IMR-90 (cell line): ENCODE measurements at regions not wholly inside any gene's neighbourhood (a gene's known extent, or its start where the extent isn't known, plus 50 kb on each side); places are given as distances from the start of the nearest gene placed in this dataset.

Experiments
- ATAC-seq: fragments of 200-7000 bp; cut with Tn5 transposase; 2 replicates; pipeline ENCODE4 v1.9.1; 2020; ENCODE audit warnings: low read depth, mild to moderate bottlenecking, moderate library complexity
- BruUV-seq: library from RNA; stranded (reverse); fragments of 400-500 nt; replicated peaks from 2 replicates; lab custom pipeline; 2021; lab: Mats Ljungman, UMichigan
- CTCF ChIA-PET: fragments of 300-600 bp; formaldehyde crosslinking; extraction: SDS; loops from one replicate; lab custom pipeline; 2021; ENCODE audit warnings: antibody characterized with exemption; lab: Yijun Ruan, JAX
- POLR2A ChIA-PET: fragments of 300-600 bp; sonication (Branson Sonifier 250); formaldehyde crosslinking; loops from one replicate; lab custom pipeline; 2022; ENCODE audit warnings: antibody characterized with exemption; ENCODE audit not compliant: unreplicated experiment; lab: Charles Lee
- DNase-seq: peaks from one replicate; pipeline ENCODE4 v3.0.0; 2013
- H2AFZ ChIP-seq: replicated peaks from 2 replicates; pipeline ENCODE3; 2013; ENCODE audit warnings: low read length, mild to moderate bottlenecking; ENCODE audit not compliant: poor library complexity
- H2AK5ac ChIP-seq: 2 replicates; pipeline ENCODE4 v1.6.1; 2013; ENCODE audit warnings: low read depth, low read length, inconsistent platforms
- H2AK9ac ChIP-seq: replicated peaks from 2 replicates; pipeline ENCODE3; 2013; ENCODE audit warnings: mild to moderate bottlenecking, low read depth, low read length, moderate library complexity; ENCODE audit not compliant: poor library complexity
- H2BK120ac ChIP-seq: 2 replicates; pipeline ENCODE4 v1.6.1; 2013; ENCODE audit warnings: low read depth, low read length, inconsistent platforms
- H2BK15ac ChIP-seq: 3 replicates; pipeline ENCODE4 v1.6.1; 2013; ENCODE audit warnings: low read depth, low read length, inconsistent platforms
- H2BK20ac ChIP-seq: 2 replicates; pipeline ENCODE4 v1.6.1; 2013; ENCODE audit warnings: low read depth, mild to moderate bottlenecking, inconsistent platforms, low read length, moderate library complexity
- H2BK5ac ChIP-seq: 2 replicates; pipeline ENCODE4 v1.6.1; 2013; ENCODE audit warnings: mild to moderate bottlenecking, low read depth, low read length, inconsistent platforms; ENCODE audit not compliant: poor library complexity, severe bottlenecking
- H3K14ac ChIP-seq: replicated peaks from 2 replicates; pipeline ENCODE4 v1.6.1; 2013; ENCODE audit warnings: low read depth, low read length, inconsistent platforms
- H3K18ac ChIP-seq: 2 replicates; pipeline ENCODE4 v1.6.1; 2013; ENCODE audit warnings: low read depth, low read length, control low read depth
- H3K23ac ChIP-seq: 2 replicates; pipeline ENCODE4 v1.6.1; 2013; ENCODE audit warnings: low read depth, low read length, inconsistent platforms
- H3K27ac ChIP-seq: 2 replicates; pipeline ENCODE4 v1.5.1; 2013; ENCODE audit warnings: mild to moderate bottlenecking, control low read depth, low read length; ENCODE audit not compliant: insufficient read depth
- H3K27me3 ChIP-seq: 2 replicates; pipeline ENCODE4 v1.6.1; 2013; ENCODE audit warnings: low read length; ENCODE audit not compliant: control insufficient read depth, insufficient read depth
- H3K36me3 ChIP-seq: 2 replicates; pipeline ENCODE4 v1.6.1; 2013; ENCODE audit warnings: low read length, mixed read lengths; ENCODE audit not compliant: control insufficient read depth, insufficient read depth
- H3K4ac ChIP-seq: 2 replicates; pipeline ENCODE4 v1.6.1; 2013; ENCODE audit warnings: low read depth, low read length, inconsistent platforms
- H3K4me1 ChIP-seq: 2 replicates; pipeline ENCODE4 v1.6.1; 2013; ENCODE audit warnings: low read length, mixed read lengths; ENCODE audit not compliant: control insufficient read depth, insufficient read depth
- H3K4me2 ChIP-seq: 2 replicates; pipeline ENCODE4 v1.6.1; 2013; ENCODE audit warnings: low read depth, mild to moderate bottlenecking, control low read depth, low read length, moderate library complexity
- H3K4me3 ChIP-seq: 2 replicates; pipeline ENCODE4 v1.5.1; 2013; ENCODE audit warnings: low read depth, mild to moderate bottlenecking, control low read depth, low read length, moderate library complexity; ENCODE audit not compliant: insufficient read depth
- H3K56ac ChIP-seq: 2 replicates; pipeline ENCODE4 v1.6.1; 2013; ENCODE audit warnings: low read length, inconsistent platforms; ENCODE audit not compliant: insufficient read depth; ENCODE audit errors: extremely low read depth
- H3K79me1 ChIP-seq, 2 experiments: 2 replicates each; pipeline ENCODE4 v1.6.1; 2013; ENCODE audit warnings: low read length in 2 of 2, inconsistent platforms in 1 of 2, low read depth in 1 of 2
- H3K9ac ChIP-seq: 2 replicates; pipeline ENCODE4 v1.6.1; 2013; ENCODE audit warnings: low read depth, low read length, control low read depth
- H3K9me1 ChIP-seq: 2 replicates; pipeline ENCODE4 v1.6.1; 2013; ENCODE audit warnings: low read length, inconsistent platforms; ENCODE audit not compliant: insufficient read depth
- H3K9me3 ChIP-seq: 2 replicates; pipeline ENCODE4 v1.6.1; 2013; ENCODE audit warnings: low read length; ENCODE audit not compliant: control insufficient read depth, insufficient read depth
- H4K20me1 ChIP-seq: 2 replicates; pipeline ENCODE4 v1.6.1; 2013; ENCODE audit warnings: low read length, inconsistent platforms; ENCODE audit not compliant: insufficient read depth
- H4K5ac ChIP-seq: 2 replicates; pipeline ENCODE4 v1.6.1; 2013; ENCODE audit warnings: mild to moderate bottlenecking, low read depth, low read length, control low read depth
- H4K8ac ChIP-seq, 2 experiments: 2 replicates each; pipeline ENCODE4 v1.6.1; 2013; ENCODE audit warnings: low read depth in 2 of 2, low read length in 2 of 2, control low read depth in 1 of 2, inconsistent platforms in 1 of 2
- H4K91ac ChIP-seq: 2 replicates; pipeline ENCODE4 v1.6.1; 2013; ENCODE audit warnings: low read depth, low read length, inconsistent platforms; ENCODE audit not compliant: insufficient read depth
- BHLHE40 ChIP-seq: fragments of 150-350 bp; IDR thresholded peaks from 2 replicates; pipeline ENCODE4 v1.6.1; 2016; ENCODE audit warnings: mild to moderate bottlenecking, low read depth, low read length
- CEBPB ChIP-seq: IDR thresholded peaks from 2 replicates; pipeline ENCODE4 v1.6.1; 2012; ENCODE audit warnings: low read depth, low read length, improper control_type of control experiment
- CHD1 ChIP-seq: IDR thresholded peaks from 2 replicates; pipeline ENCODE4 v1.6.1; 2012; ENCODE audit warnings: low read depth, low read length, improper control_type of control experiment
- FOS ChIP-seq: fragments of 150-350 bp; IDR thresholded peaks from 2 replicates; pipeline ENCODE4 v1.6.1; 2016; ENCODE audit warnings: low read depth, low read length
- MAFK ChIP-seq: IDR thresholded peaks from 2 replicates; pipeline ENCODE4 v1.6.1; 2012; ENCODE audit warnings: low read depth, low read length, improper control_type of control experiment
- MXI1 ChIP-seq: IDR thresholded peaks from 2 replicates; pipeline ENCODE4 v1.6.1; 2012; ENCODE audit warnings: low read depth, mild to moderate bottlenecking, low read length, moderate library complexity, borderline replicate concordance
- NFE2L2 ChIP-seq: fragments of 150-350 bp; IDR thresholded peaks from 2 replicates; pipeline ENCODE4 v1.6.1; 2016; ENCODE audit warnings: low read depth, mild to moderate bottlenecking, low read length
- RAD21 ChIP-seq: IDR thresholded peaks from 2 replicates; pipeline ENCODE4 v1.6.1; 2012; ENCODE audit warnings: low read length, improper control_type of control experiment
- RFX5 ChIP-seq: IDR thresholded peaks from 2 replicates; pipeline ENCODE4 v1.8.0; 2012; ENCODE audit warnings: low read depth, mild to moderate bottlenecking, low read length, moderate library complexity
- WGBS, 2 experiments: methylation state at CpG; one replicate each; pipeline versions ENCODE4 v1.1.5 to v1.1.7; 2013; ENCODE audit warnings: missing lambda C conversion rate in 2 of 2; ENCODE audit not compliant: insufficient read length in 1 of 2; ENCODE audit errors: extremely low coverage in 2 of 2; 5-methylcytosine and 5-hydroxymethylcytosine counted together
- dilution Hi-C: fragments of 300-500 bp; cut with HindIII; formaldehyde crosslinking; loops from one replicate; pipeline ENCODE4 v1.14.3; 2018; ENCODE audit warnings: low sequenced_read_pairs; ENCODE audit not compliant: unreplicated experiment
- in situ Hi-C: fragments of 300-500 bp; cut with MboI; formaldehyde crosslinking; loops from 3 replicates; pipeline ENCODE4 v1.14.3; 2019; ENCODE audit warnings: low sequenced_read_pairs, inconsistent platforms, mixed read lengths
- intact Hi-C: fragments of 100-400 bp; cut with micrococcal nuclease; formaldehyde crosslinking; loops from 2 replicates; pipeline ENCODE4 v1.10.0; 2022
- TF ChIP-seq, protein P1 (sequence below): fragments of 150-350 bp; IDR thresholded peaks from 2 replicates; pipeline ENCODE4 v1.6.1; 2016; ENCODE audit warnings: low read depth, mild to moderate bottlenecking, low read length, moderate library complexity, borderline replicate concordance
- TF ChIP-seq, protein P2 (sequence below): fragments of 150-350 bp; IDR thresholded peaks from 2 replicates; pipeline ENCODE4 v1.6.1; 2017; ENCODE audit warnings: mild to moderate bottlenecking, antibody characterized with exemption, low read length, low read depth
- TF ChIP-seq, protein P3 (sequence below): conservative IDR thresholded peaks from 2 replicates; pipeline ENCODE4 v1.5.1; 2012; ENCODE audit warnings: mild to moderate bottlenecking, low read depth, low read length, improper control_type of control experiment

DNA sequence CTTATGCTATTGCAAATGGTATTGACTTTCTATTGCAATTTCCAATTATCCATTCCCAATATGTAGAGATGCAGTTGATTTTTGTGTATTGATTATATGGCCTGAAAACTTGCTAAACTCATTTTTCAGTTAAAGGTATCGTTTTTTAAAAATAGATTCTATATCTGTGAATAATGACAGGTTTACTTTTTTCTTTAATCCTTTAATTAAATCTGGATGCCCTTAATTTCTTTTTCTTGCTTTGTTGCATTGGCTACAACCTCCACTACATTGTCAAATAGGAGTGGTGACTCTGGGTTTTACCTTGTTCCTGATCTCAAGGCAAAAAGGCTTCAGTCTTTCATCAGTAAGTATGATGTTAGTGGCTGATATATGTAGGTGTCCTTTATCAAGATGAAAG, 522.4 kb downstream of the MATN1 start:
- no peak overlapping the region for H3K9ac ChIP-seq
- no peak overlapping the region for H2AK5ac ChIP-seq
- H3K36me3 ChIP-seq, result no peaks in the 10 kb centered on the region
- no peak overlapping the region for H2BK20ac ChIP-seq
- H3K9me3 ChIP-seq, result no peaks in the 10 kb centered on the region
- H2AK9ac ChIP-seq, result no peak overlapping the region
- no peak overlapping the region for H2BK120ac ChIP-seq
- H3K79me1 ChIP-seq, result no peaks in the 10 kb centered on the region
- H3K4me2 ChIP-seq, result no peak overlapping the region
- H3K18ac ChIP-seq, result no peak overlapping the region
- intact Hi-C loops (no loop called here), dilution Hi-C loops (no loop called here), in situ Hi-C loops (no loop called here)
- WGBS, 2 experiments, result no CpG with 5 or more reads among the region's 1 CpG
- H3K4ac ChIP-seq, result no peak overlapping the region
- TF ChIP-seq CHD1 (no peak), NFE2L2 (no peak), MAFK (no peak), RFX5 (no peak), MXI1 (no peak), RAD21 (no peak), BHLHE40 (no peak), CEBPB (no peak), FOS (no peak)
- TF ChIP-seq, protein P1, sequence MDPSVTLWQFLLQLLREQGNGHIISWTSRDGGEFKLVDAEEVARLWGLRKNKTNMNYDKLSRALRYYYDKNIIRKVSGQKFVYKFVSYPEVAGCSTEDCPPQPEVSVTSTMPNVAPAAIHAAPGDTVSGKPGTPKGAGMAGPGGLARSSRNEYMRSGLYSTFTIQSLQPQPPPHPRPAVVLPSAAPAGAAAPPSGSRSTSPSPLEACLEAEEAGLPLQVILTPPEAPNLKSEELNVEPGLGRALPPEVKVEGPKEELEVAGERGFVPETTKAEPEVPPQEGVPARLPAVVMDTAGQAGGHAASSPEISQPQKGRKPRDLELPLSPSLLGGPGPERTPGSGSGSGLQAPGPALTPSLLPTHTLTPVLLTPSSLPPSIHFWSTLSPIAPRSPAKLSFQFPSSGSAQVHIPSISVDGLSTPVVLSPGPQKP, result no peak
- TF ChIP-seq, protein P2, sequence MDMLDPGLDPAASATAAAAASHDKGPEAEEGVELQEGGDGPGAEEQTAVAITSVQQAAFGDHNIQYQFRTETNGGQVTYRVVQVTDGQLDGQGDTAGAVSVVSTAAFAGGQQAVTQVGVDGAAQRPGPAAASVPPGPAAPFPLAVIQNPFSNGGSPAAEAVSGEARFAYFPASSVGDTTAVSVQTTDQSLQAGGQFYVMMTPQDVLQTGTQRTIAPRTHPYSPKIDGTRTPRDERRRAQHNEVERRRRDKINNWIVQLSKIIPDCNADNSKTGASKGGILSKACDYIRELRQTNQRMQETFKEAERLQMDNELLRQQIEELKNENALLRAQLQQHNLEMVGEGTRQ, result no peak
- TF ChIP-seq, protein P3, sequence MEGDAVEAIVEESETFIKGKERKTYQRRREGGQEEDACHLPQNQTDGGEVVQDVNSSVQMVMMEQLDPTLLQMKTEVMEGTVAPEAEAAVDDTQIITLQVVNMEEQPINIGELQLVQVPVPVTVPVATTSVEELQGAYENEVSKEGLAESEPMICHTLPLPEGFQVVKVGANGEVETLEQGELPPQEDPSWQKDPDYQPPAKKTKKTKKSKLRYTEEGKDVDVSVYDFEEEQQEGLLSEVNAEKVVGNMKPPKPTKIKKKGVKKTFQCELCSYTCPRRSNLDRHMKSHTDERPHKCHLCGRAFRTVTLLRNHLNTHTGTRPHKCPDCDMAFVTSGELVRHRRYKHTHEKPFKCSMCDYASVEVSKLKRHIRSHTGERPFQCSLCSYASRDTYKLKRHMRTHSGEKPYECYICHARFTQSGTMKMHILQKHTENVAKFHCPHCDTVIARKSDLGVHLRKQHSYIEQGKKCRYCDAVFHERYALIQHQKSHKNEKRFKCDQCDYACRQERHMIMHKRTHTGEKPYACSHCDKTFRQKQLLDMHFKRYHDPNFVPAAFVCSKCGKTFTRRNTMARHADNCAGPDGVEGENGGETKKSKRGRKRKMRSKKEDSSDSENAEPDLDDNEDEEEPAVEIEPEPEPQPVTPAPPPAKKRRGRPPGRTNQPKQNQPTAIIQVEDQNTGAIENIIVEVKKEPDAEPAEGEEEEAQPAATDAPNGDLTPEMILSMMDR, result no peak
- H2BK15ac ChIP-seq, result no peak overlapping the region
- no peak overlapping the region for H3K14ac ChIP-seq
- ChIA-PET POLR2A (no interaction called here), CTCF (no interaction called here)
- no peak overlapping the region for H3K27ac ChIP-seq
- H3K9me1 ChIP-seq, result no peaks in the 10 kb centered on the region
- no peak overlapping the region for H3K23ac ChIP-seq
- H4K91ac ChIP-seq, result no peak overlapping the region
- H3K4me3 ChIP-seq, result no peak overlapping the region
- H3K4me1 ChIP-seq, result peaks cover 2% of the 10 kb centered on the region; the same call in 1 of the 2 replicates
- no peak overlapping the region for H2BK5ac ChIP-seq
- H2AFZ ChIP-seq, result no peak overlapping the region
- no peak overlapping the region for H4K8ac ChIP-seq
- no peak overlapping the region for H3K56ac ChIP-seq
- ATAC-seq (no peak), DNase-seq (no peak)
- no peak overlapping the region for H4K5ac ChIP-seq
- peaks cover 2% of the 10 kb centered on the region; the same call in 1 of the 2 replicates for H3K27me3 ChIP-seq
- H4K20me1 ChIP-seq, result no peaks in the 10 kb centered on the region
- no TSS peak for BruUV-seq
